SU-DHL-6 (cell line): ENCODE measurements at regions not wholly inside any gene's neighbourhood (a gene's known extent, or its start where the extent isn't known, plus 50 kb on each side); places are given as distances from the start of the nearest gene placed in this dataset.

Experiments used
- H2AFZ ChIP-seq: fragments of 200-600 bp; sonication (generic); 2 replicates; pipeline ENCODE4 v1.6.1; 2014; ENCODE audit warnings: low read depth, mild to moderate bottlenecking, moderate library complexity, mixed read lengths, antibody characterized with exemption, low read length; ENCODE audit not compliant: severe bottlenecking
- H3F3A ChIP-seq: fragments of 200-600 bp; shearing (Covaris generic); 2 replicates; pipeline ENCODE4 v1.6.0; 2016; ENCODE audit warnings: antibody characterized with exemption, mild to moderate bottlenecking; ENCODE audit not compliant: insufficient read depth
- H3K27ac ChIP-seq: fragments of 200-600 bp; sonication (generic); 2 replicates; pipeline ENCODE4 v1.5.1; 2016; ENCODE audit warnings: low read depth, mild to moderate bottlenecking, low read length, moderate library complexity, mixed read lengths
- H3K27me3 ChIP-seq: fragments of 200-600 bp; sonication (generic), shearing (Covaris generic); 2 replicates; pipeline ENCODE4 v1.6.0; 2014; ENCODE audit warnings: mild to moderate bottlenecking, low read length
- H3K36me3 ChIP-seq: fragments of 200-600 bp; sonication (generic); 2 replicates; pipeline ENCODE4 v1.6.1; 2014; ENCODE audit warnings: mild to moderate bottlenecking, low read length, mixed read lengths
- H3K4me2 ChIP-seq: fragments of 300-600, 200-600 bp; shearing (Covaris generic), sonication (generic); 2 replicates; pipeline ENCODE4 v1.6.0; 2014; ENCODE audit warnings: low read length, low read depth, mild to moderate bottlenecking; ENCODE audit not compliant: poor library complexity, severe bottlenecking
- H3K4me3 ChIP-seq: fragments of 200-600 bp; sonication (generic); 2 replicates; pipeline ENCODE4 v1.5.1; 2014; ENCODE audit warnings: antibody characterized with exemption, low read length, mild to moderate bottlenecking, mixed read lengths; ENCODE audit not compliant: insufficient read depth, poor library complexity, severe bottlenecking
- H3K79me2 ChIP-seq: fragments of 200-600 bp; sonication (generic); 2 replicates; pipeline ENCODE4 v1.6.1; 2014; ENCODE audit warnings: mild to moderate bottlenecking, low read length, moderate library complexity; ENCODE audit not compliant: insufficient read depth
- H3K9ac ChIP-seq: fragments of 200-600 bp; sonication (generic); 2 replicates; pipeline ENCODE4 v1.7.0; 2014; ENCODE audit warnings: mild to moderate bottlenecking, low read length
- H3K9me2 ChIP-seq: fragments of 200-600 bp; sonication (generic); replicated peaks from 2 replicates; pipeline ENCODE4 v1.6.1; 2014; ENCODE audit warnings: low read length; ENCODE audit not compliant: insufficient read depth
- H3K9me3 ChIP-seq: fragments of 200-600 bp; sonication (generic); 2 replicates; pipeline ENCODE4 v1.6.1; 2014; ENCODE audit warnings: low read length, mixed read lengths; ENCODE audit not compliant: insufficient read depth
- H4K20me1 ChIP-seq: fragments of 200-600 bp; sonication (generic); 2 replicates; pipeline ENCODE4 v1.6.1; 2014; ENCODE audit warnings: low read depth, mild to moderate bottlenecking, antibody characterized with exemption, low read length, moderate library complexity, mixed read lengths
- CTCF ChIP-seq: fragments of 200-600 bp; sonication (generic); IDR thresholded peaks from one replicate; pipeline ENCODE4 v1.5.1; 2017; ENCODE audit warnings: antibody characterized with exemption, mild to moderate bottlenecking, low read length, moderate library complexity; ENCODE audit not compliant: insufficient read depth, poor library complexity, severe bottlenecking
- EZH2phosphoT487 ChIP-seq: fragments of 200-600 bp; sonication (generic), shearing (Covaris generic); conservative IDR thresholded peaks from 2 replicates; pipeline ENCODE4 v1.6.1; 2018; ENCODE audit warnings: mild to moderate bottlenecking, antibody characterized with exemption, low read length, moderate library complexity, mixed read lengths

GRCh38 chr1:29743931-29744330 is 507.6 kb downstream of the PTPRU start:
- no peaks in the 10 kb centered on the region for H3F3A ChIP-seq
- no peaks in the 10 kb centered on the region for H3K9me3 ChIP-seq
- no peak overlapping the region for H3K27ac ChIP-seq
- no peak overlapping the region for H3K4me2 ChIP-seq
- H3K9ac ChIP-seq, result no peak overlapping the region
- H2AFZ ChIP-seq, result no peak overlapping the region
- H3K36me3 ChIP-seq, result no peaks in the 10 kb centered on the region
- H3K9me2 ChIP-seq, result no peaks in the 10 kb centered on the region
- H4K20me1 ChIP-seq, result no peaks in the 10 kb centered on the region
- H3K79me2 ChIP-seq, result no peaks in the 10 kb centered on the region
- TF ChIP-seq CTCF (no peak), EZH2phosphoT487 (no peak)
- no peaks in the 10 kb centered on the region for H3K27me3 ChIP-seq
- H3K4me3 ChIP-seq, result no peak overlapping the region

- no peaks in the 10 kb centered on the region for H3K27me3 ChIP-seq
- H3K27ac ChIP-seq, result no peak overlapping the region
- no peak overlapping the region for H3K4me2 ChIP-seq
- no peaks in the 10 kb centered on the region for H4K20me1 ChIP-seq
- H3K9me3 ChIP-seq, result no peaks in the 10 kb centered on the region
- H3F3A ChIP-seq, result no peaks in the 10 kb centered on the region
- no peaks in the 10 kb centered on the region for H3K9me2 ChIP-seq
- no peak overlapping the region for H3K9ac ChIP-seq
- no peak overlapping the region for H3K4me3 ChIP-seq
- TF ChIP-seq CTCF, result no peak
- no peak for TF ChIP-seq EZH2phosphoT487
- H2AFZ ChIP-seq, result no peak overlapping the region
- H3K79me2 ChIP-seq, result no peaks in the 10 kb centered on the region
- H3K36me3 ChIP-seq, result no peaks in the 10 kb centered on the region
Measured at GRCh38 chr1:29743264-29743663, 506.9 kb downstream of the PTPRU start.

- no peak overlapping the region for H3K4me2 ChIP-seq
- no peak overlapping the region for H3K27ac ChIP-seq
- H3K27me3 ChIP-seq, result no peaks in the 10 kb centered on the region
- H3F3A ChIP-seq, result no peaks in the 10 kb centered on the region
- H3K9me3 ChIP-seq, result no peaks in the 10 kb centered on the region
- no peaks in the 10 kb centered on the region for H4K20me1 ChIP-seq
- no peaks in the 10 kb centered on the region for H3K79me2 ChIP-seq
- no peaks in the 10 kb centered on the region for H3K36me3 ChIP-seq
- TF ChIP-seq EZH2phosphoT487 (no peak), CTCF (no peak)
- no peak overlapping the region for H3K9ac ChIP-seq
- no peaks in the 10 kb centered on the region for H3K9me2 ChIP-seq
- no peak overlapping the region for H2AFZ ChIP-seq
- H3K4me3 ChIP-seq, result no peak overlapping the region
Measured at GRCh38 chr1:29739176-29739575, 502.9 kb downstream of the PTPRU start.
